ENCODE measurements at regions not wholly inside any gene's neighbourhood (a gene's known extent, or its start where the extent isn't known, plus 50 kb on each side); places are given as distances from the start of the nearest gene placed in this dataset.

- CTCF ChIA-PET = no interaction called here
- POLR2A ChIA-PET = no interaction called here
- DNase-seq (ENCODE audit: low read depth) = no peak
- no peaks in the 10 kb centered on the region for H3K36me3 ChIP-seq (ENCODE audit: control insufficient read depth, insufficient read depth, low read length)
- no peak for TF ChIP-seq CTCF (IDR thresholded peaks at IDR 0.05; ENCODE audit: insufficient read depth, low read depth, low read length)
- no peaks in the 10 kb centered on the region for H3K27me3 ChIP-seq (ENCODE audit: control insufficient read depth, insufficient read depth, low read length)
- no peak overlapping the region for H3K4me3 ChIP-seq (ENCODE audit: low read depth, low read length)
Measured at GRCh38 chr2:238551091-238551490, 124.4 kb downstream of the ASB1 start.

DNA sequence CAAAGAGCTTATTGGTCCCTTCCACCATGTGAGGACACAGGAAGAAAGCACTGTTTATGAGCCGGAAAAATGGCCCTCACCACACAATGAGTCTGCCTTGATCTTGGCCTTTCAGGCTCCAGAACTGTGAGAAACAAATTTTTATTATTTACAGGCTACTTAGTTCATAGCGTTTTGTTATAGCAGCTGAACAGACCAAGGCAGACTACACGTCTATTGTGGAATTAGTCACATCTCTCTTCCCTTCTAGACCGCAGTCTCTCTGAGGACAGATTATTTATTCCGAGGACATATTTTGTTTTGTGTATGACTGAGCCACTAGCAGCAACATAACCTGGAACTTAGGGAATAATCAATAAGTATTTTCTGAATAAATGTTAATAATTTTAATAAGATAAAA, 125.5 kb downstream of the ASB1 start:
- H3K36me3 ChIP-seq (ENCODE audit: control insufficient read depth, insufficient read depth, low read length) = no peaks in the 10 kb centered on the region
- POLR2A ChIA-PET = no interaction called here
- H3K4me3 ChIP-seq (ENCODE audit: low read depth, low read length) = no peak overlapping the region
- DNase-seq (ENCODE audit: low read depth) = no peak
- CTCF ChIA-PET = no interaction called here
- no peak for TF ChIP-seq CTCF (IDR thresholded peaks at IDR 0.05; ENCODE audit: insufficient read depth, low read depth, low read length)
- H3K27me3 ChIP-seq (ENCODE audit: control insufficient read depth, insufficient read depth, low read length) = peaks cover 1% of the 10 kb centered on the region; the same call in 1 of the 2 replicates

- TF ChIP-seq CTCF (IDR thresholded peaks at IDR 0.05; ENCODE audit: insufficient read depth, low read depth, low read length) = no peak
- DNase-seq (ENCODE audit: low read depth) = no peak
- ChIA-PET POLR2A (no interaction called here), CTCF (no interaction called here)
- no peaks in the 10 kb centered on the region for H3K36me3 ChIP-seq (ENCODE audit: control insufficient read depth, insufficient read depth, low read length)
- H3K27me3 ChIP-seq (ENCODE audit: control insufficient read depth, insufficient read depth, low read length) = peaks cover 2% of the 10 kb centered on the region; the same call in 1 of the 2 replicates
- H3K4me3 ChIP-seq (ENCODE audit: low read depth, low read length) = no peak overlapping the region
Measured at GRCh38 chr2:238553159-238553558, 126.4 kb downstream of the ASB1 start.

DNA sequence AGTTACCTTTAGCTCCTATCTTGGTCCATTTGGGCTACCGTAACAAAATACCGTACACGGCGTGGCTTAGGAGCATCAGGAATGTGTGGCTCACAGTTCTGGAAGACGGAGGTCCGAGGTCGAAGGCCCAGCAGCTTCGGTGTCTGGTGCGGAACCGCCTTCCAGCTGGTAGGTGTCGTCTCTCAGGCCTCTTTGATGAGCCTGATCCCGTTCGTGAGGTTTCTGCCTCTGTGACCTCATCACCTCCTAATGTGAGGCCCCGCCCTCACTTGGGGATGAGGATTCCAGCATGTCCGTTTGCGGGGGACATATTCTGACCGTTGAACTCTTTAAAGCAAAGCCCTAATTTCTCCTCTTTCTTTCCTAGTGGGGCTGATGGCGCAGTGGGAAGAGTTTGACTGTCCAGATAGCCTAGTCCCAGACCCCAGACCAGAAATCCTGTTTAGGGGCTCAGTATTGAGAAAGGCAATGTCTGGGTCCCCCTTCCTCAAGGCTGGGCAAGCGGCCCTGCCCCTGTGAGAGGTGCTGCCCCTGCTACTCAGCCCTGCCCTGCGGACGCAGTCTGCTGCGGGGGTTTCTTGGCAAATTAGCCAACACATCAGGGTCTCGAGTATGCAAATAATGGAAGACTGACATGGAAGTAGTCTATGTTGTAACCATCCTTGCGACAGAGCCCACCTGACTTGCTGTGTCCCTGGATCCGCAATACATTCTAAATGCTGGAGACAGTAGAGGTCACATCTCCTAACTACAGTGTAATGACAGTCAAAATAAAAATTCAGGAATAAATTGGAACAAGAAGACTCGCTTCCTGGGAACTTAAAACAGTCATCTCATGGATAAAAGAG, 128.0 kb downstream of the ASB1 start:
- CTCF ChIA-PET = no interaction called here
- TF ChIP-seq CTCF (IDR thresholded peaks at IDR 0.05; ENCODE audit: insufficient read depth, low read depth, low read length) = no peak
- POLR2A ChIA-PET = no interaction called here
- Histone ChIP-seq H3K36me3 (ENCODE audit: control insufficient read depth, insufficient read depth, low read length) (no peaks in the 10 kb centered on the region), H3K27me3 (ENCODE audit: control insufficient read depth, insufficient read depth, low read length) (peaks cover 2% of the 10 kb centered on the region; the same call in 1 of the 2 replicates), H3K4me3 (ENCODE audit: low read depth, low read length) (no peak overlapping the region)
- DNase-seq (ENCODE audit: low read depth) = no peak

GRCh38 chr2:238555786-238556542, 129.2 kb downstream of the ASB1 start:
- TF ChIP-seq CTCF (IDR thresholded peaks at IDR 0.05; ENCODE audit: insufficient read depth, low read depth, low read length) = no peak

More at GRCh38 chr2:238555786-238556542, 129.2 kb downstream of the ASB1 start:
- H3K4me3 ChIP-seq (ENCODE audit: low read depth, low read length) = no peak overlapping the region
- DNase-seq (ENCODE audit: low read depth) = no peak
- H3K36me3 ChIP-seq (ENCODE audit: control insufficient read depth, insufficient read depth, low read length) = no peaks in the 10 kb centered on the region
- peaks cover 2% of the 10 kb centered on the region; the same call in 1 of the 2 replicates for H3K27me3 ChIP-seq (ENCODE audit: control insufficient read depth, insufficient read depth, low read length)
- POLR2A ChIA-PET = no interaction called here
- CTCF ChIA-PET = no interaction called here

Data from BJ (cell line).